PC-9 (cell line): ENCODE measurements at regions not wholly inside any gene's neighbourhood (a gene's known extent, or its start where the extent isn't known, plus 50 kb on each side); places are given as distances from the start of the nearest gene placed in this dataset.

Source experiments
- BruUV-seq: library from RNA; stranded (reverse); fragments of 400-500 nt; replicated peaks from 2 replicates; lab custom pipeline; 2021; lab: Mats Ljungman, UMichigan
- CTCF ChIA-PET: fragments of 300-600 bp; sonication (Branson Sonifier 250); formaldehyde crosslinking; loops from one replicate; lab custom pipeline; 2022; ENCODE audit warnings: antibody characterized with exemption; lab: Charles Lee
- POLR2A ChIA-PET: fragments of 300-600 bp; sonication (Branson Sonifier 250); formaldehyde crosslinking; loops from one replicate; lab custom pipeline; 2022; ENCODE audit warnings: antibody characterized with exemption; ENCODE audit not compliant: unreplicated experiment; lab: Charles Lee
- DNase-seq, 2 experiments: peaks; one replicate each; pipeline versions ENCODE4 v3.0.0 to v3.0.0-alpha.2; 2015 to 2022; ENCODE audit warnings: mixed read lengths in 1 of 2
- H2AFZ ChIP-seq: fragments of 200-600 bp; sonication (generic); 2 replicates; pipeline ENCODE4 v1.8.1; 2017; ENCODE audit warnings: antibody characterized with exemption
- H3F3A ChIP-seq: fragments of 200-600 bp; sonication (generic); 2 replicates; pipeline ENCODE4 v1.8.1; 2017; ENCODE audit warnings: antibody characterized with exemption, mild to moderate bottlenecking, low read depth; ENCODE audit not compliant: insufficient read depth
- H3K27ac ChIP-seq: fragments of 200-600 bp; sonication (generic); 2 replicates; pipeline ENCODE4 v1.6.1; 2016; ENCODE audit warnings: mixed run types
- H3K27me3 ChIP-seq: fragments of 200-600 bp; sonication (generic); 2 replicates; pipeline ENCODE4 v1.6.1; 2016; ENCODE audit warnings: low read depth, mixed run types; ENCODE audit not compliant: insufficient read depth
- H3K36me3 ChIP-seq: fragments of 200-600 bp; sonication (generic); 2 replicates; pipeline ENCODE4 v1.6.1; 2016; ENCODE audit warnings: low read depth, mixed run types
- H3K4me1 ChIP-seq: fragments of 200-600 bp; sonication (generic); replicated peaks from 2 replicates; pipeline ENCODE4 v1.6.1; 2016; ENCODE audit warnings: mixed run types; ENCODE audit not compliant: insufficient read depth
- H3K4me2 ChIP-seq: fragments of 200-600 bp; sonication (generic); 2 replicates; pipeline ENCODE4 v1.6.1; 2017; ENCODE audit warnings: mixed run types
- H3K4me3 ChIP-seq: fragments of 200-600 bp; sonication (generic); 2 replicates; pipeline ENCODE4 v1.6.1; 2016; ENCODE audit warnings: mixed run types
- H3K79me2 ChIP-seq: fragments of 200-600 bp; sonication (generic); 2 replicates; pipeline ENCODE4 v1.6.1; 2017; ENCODE audit warnings: low read depth, mixed run types
- H3K9me2 ChIP-seq: fragments of 200-600 bp; sonication (generic); 2 replicates; pipeline ENCODE4 v1.8.1; 2017; ENCODE audit warnings: mild to moderate bottlenecking; ENCODE audit not compliant: insufficient read depth
- H3K9me3 ChIP-seq: fragments of 200-600 bp; sonication (generic); 2 replicates; pipeline ENCODE4 v1.8.1; 2016; ENCODE audit warnings: low read depth; ENCODE audit not compliant: insufficient read depth
- H4K20me1 ChIP-seq: fragments of 200-600 bp; sonication (generic); 2 replicates; pipeline ENCODE4 v1.8.1; 2017; ENCODE audit not compliant: insufficient read depth
- EZH2 ChIP-seq: fragments of 200-600 bp; sonication (generic); IDR thresholded peaks from 2 replicates; pipeline ENCODE4 v1.8.0; 2017; ENCODE audit warnings: antibody characterized with exemption, low read depth
- intact Hi-C: fragments of 100-400 bp; cut with micrococcal nuclease; formaldehyde crosslinking; loops from one replicate; pipeline ENCODE4 v1.10.0; 2022; ENCODE audit not compliant: unreplicated experiment
- TF ChIP-seq, protein P1 (sequence below): fragments of 200-600 bp; sonication (generic); conservative IDR thresholded peaks from 2 replicates; pipeline ENCODE4 v1.6.1; 2017; ENCODE audit warnings: mixed run types, antibody characterized with exemption, mild to moderate bottlenecking, moderate library complexity

DNA sequence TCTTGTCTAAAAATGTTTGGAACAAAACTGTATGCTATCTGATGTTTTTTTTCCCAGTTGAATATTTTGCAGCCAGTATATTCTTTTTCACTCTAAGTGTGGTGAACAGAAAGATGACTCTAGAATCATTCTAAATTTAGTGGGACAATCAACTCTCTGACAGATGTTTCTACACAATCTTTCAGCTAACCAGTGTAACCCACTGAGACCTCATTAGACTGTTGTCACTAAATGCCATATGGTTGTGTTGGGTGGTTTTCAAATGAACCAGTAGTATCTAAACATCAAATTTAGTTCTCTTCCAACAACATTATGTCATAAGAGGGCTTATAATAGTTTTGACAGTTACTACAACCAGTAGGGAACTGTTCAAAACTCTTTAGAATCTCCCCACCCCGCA lies 129.6 kb upstream of the PRLR start:
- BruUV-seq, result no TSS peak
- Histone ChIP-seq H3K9me3 (no peaks in the 10 kb centered on the region), H3K4me3 (no peak overlapping the region), H3K9me2 (no peaks in the 10 kb centered on the region), H2AFZ (no peak overlapping the region), H3K79me2 (no peaks in the 10 kb centered on the region), H3K4me2 (no peak overlapping the region), H3K4me1 (no peaks in the 10 kb centered on the region), H4K20me1 (no peaks in the 10 kb centered on the region), H3K36me3 (no peaks in the 10 kb centered on the region), H3K27ac (no peak overlapping the region), H3K27me3 (no peaks in the 10 kb centered on the region), H3F3A (no peaks in the 10 kb centered on the region)
- intact Hi-C loops, result no loop called here
- ChIA-PET POLR2A (no interaction called here), CTCF (no interaction called here)
- no peak for DNase-seq
- TF ChIP-seq, protein P1, sequence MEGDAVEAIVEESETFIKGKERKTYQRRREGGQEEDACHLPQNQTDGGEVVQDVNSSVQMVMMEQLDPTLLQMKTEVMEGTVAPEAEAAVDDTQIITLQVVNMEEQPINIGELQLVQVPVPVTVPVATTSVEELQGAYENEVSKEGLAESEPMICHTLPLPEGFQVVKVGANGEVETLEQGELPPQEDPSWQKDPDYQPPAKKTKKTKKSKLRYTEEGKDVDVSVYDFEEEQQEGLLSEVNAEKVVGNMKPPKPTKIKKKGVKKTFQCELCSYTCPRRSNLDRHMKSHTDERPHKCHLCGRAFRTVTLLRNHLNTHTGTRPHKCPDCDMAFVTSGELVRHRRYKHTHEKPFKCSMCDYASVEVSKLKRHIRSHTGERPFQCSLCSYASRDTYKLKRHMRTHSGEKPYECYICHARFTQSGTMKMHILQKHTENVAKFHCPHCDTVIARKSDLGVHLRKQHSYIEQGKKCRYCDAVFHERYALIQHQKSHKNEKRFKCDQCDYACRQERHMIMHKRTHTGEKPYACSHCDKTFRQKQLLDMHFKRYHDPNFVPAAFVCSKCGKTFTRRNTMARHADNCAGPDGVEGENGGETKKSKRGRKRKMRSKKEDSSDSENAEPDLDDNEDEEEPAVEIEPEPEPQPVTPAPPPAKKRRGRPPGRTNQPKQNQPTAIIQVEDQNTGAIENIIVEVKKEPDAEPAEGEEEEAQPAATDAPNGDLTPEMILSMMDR, result no peak

DNA sequence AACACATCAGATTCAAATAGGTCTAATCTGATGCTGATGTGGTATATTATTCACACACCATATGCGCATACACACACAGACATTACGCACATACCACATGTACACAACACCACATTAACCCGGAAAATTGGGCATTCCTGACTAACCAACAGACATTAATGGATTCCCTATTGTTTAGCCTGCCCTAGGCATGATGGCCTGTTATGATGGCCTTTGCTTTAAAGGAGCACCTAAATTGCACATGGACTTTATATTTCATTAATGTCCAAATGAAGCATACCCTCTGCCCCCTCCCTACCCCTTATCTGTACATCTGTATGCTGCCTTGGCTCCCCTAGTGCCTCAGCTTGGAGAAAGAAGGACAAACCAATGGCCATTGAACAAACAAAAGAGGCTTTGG lies 127.7 kb upstream of the PRLR start:
- H2AFZ ChIP-seq, result no peak overlapping the region
- POLR2A ChIA-PET, result no interaction called here
- no peaks in the 10 kb centered on the region for H4K20me1 ChIP-seq
- H3K36me3 ChIP-seq, result no peaks in the 10 kb centered on the region
- intact Hi-C loops, result no loop called here
- no peak for TF ChIP-seq EZH2
- TF ChIP-seq, protein P1, result no peak
- H3K27me3 ChIP-seq, result no peaks in the 10 kb centered on the region
- no peak overlapping the region for H3K4me2 ChIP-seq
- CTCF ChIA-PET, result no interaction called here
- no peaks in the 10 kb centered on the region for H3K4me1 ChIP-seq
- no TSS peak for BruUV-seq
- DNase-seq, result no peak
- H3K9me3 ChIP-seq, result no peaks in the 10 kb centered on the region
- no peaks in the 10 kb centered on the region for H3F3A ChIP-seq
- no peaks in the 10 kb centered on the region for H3K9me2 ChIP-seq
- H3K4me3 ChIP-seq, result no peak overlapping the region
- H3K79me2 ChIP-seq, result no peaks in the 10 kb centered on the region
- H3K27ac ChIP-seq, result no peak overlapping the region

- H2AFZ ChIP-seq, result peak overlapping the region; percentile 55; the same call in 1 of the 2 replicates
- H3K27ac ChIP-seq, result no peak overlapping the region
- BruUV-seq, result no TSS peak
- H3K27me3 ChIP-seq, result no peaks in the 10 kb centered on the region
- H3K79me2 ChIP-seq, result no peaks in the 10 kb centered on the region
- no peak overlapping the region; the same call in 1 of the 2 replicates for H3K4me3 ChIP-seq
- CTCF ChIA-PET, result interaction anchor here (0.6 kb wide), 1 partner anchor 10 kb away, joined by 3 read pairs; no protein-coding TSS in a partner anchor
- no peaks in the 10 kb centered on the region for H3K36me3 ChIP-seq
- H3K9me2 ChIP-seq, result no peaks in the 10 kb centered on the region
- no peak for TF ChIP-seq EZH2
- TF ChIP-seq, protein P1, result no peak
- no peaks in the 10 kb centered on the region for H3K9me3 ChIP-seq
- no peaks in the 10 kb centered on the region for H4K20me1 ChIP-seq
- H3F3A ChIP-seq, result no peaks in the 10 kb centered on the region
- POLR2A ChIA-PET, result no interaction called here
- no peaks in the 10 kb centered on the region for H3K4me1 ChIP-seq
- intact Hi-C loops, result no loop called here
- H3K4me2 ChIP-seq, result peak overlapping the region; percentile 28; the same call in 1 of the 2 replicates
- no peak for DNase-seq
Measured at GRCh38 chr5:35356725-35357124, 126.4 kb upstream of the PRLR start.
